Astrocyte of the spinal cord (primary cell): ENCODE measurements at regions not wholly inside any gene's neighbourhood (a gene's known extent, or its start where the extent isn't known, plus 50 kb on each side); places are given as distances from the start of the nearest gene placed in this dataset.

Experiments used
- DNase-seq: peaks from one replicate; pipeline ENCODE4 v3.0.0; 2011; ENCODE audit warnings: low read depth, low spot score
- H3K4me3 ChIP-seq: 2 replicates; pipeline ENCODE4 v1.5.1; 2011; ENCODE audit warnings: low read depth, mild to moderate bottlenecking, low read length, moderate library complexity
- in situ Hi-C: cut with HindIII; loops from 2 replicates; pipeline ENCODE4 v1.10.0; 2017; ENCODE audit warnings: low sequenced_read_pairs
- TF ChIP-seq, protein P1 (sequence below): IDR thresholded peaks from 2 replicates; pipeline ENCODE4 v1.5.1; 2012; ENCODE audit warnings: low read depth, mild to moderate bottlenecking, low read length, inconsistent platforms

DNA sequence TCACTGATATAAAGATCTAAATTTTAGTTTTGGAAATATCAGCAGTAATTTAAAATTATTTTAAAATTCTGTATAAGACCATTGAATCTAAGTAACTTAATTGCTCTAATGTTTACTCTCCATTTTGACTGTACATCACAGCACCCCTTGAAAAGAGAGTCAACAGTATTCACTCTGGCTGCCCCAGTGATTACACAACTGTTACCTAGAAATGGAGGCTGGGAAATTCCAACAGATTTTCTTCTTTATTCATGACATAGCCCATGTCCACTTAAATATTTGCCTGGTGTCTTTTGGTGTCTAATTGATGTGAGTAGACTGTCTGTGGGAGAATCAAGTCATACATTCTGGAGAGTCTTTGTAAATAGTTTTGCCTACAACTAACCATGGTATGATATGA, 301.8 kb upstream of the CDH6 start:
- TF ChIP-seq, protein P1, sequence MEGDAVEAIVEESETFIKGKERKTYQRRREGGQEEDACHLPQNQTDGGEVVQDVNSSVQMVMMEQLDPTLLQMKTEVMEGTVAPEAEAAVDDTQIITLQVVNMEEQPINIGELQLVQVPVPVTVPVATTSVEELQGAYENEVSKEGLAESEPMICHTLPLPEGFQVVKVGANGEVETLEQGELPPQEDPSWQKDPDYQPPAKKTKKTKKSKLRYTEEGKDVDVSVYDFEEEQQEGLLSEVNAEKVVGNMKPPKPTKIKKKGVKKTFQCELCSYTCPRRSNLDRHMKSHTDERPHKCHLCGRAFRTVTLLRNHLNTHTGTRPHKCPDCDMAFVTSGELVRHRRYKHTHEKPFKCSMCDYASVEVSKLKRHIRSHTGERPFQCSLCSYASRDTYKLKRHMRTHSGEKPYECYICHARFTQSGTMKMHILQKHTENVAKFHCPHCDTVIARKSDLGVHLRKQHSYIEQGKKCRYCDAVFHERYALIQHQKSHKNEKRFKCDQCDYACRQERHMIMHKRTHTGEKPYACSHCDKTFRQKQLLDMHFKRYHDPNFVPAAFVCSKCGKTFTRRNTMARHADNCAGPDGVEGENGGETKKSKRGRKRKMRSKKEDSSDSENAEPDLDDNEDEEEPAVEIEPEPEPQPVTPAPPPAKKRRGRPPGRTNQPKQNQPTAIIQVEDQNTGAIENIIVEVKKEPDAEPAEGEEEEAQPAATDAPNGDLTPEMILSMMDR, result no peak
- no peak overlapping the region for H3K4me3 ChIP-seq
- DNase-seq, result no peak
- in situ Hi-C loops, result no loop called here

DNA sequence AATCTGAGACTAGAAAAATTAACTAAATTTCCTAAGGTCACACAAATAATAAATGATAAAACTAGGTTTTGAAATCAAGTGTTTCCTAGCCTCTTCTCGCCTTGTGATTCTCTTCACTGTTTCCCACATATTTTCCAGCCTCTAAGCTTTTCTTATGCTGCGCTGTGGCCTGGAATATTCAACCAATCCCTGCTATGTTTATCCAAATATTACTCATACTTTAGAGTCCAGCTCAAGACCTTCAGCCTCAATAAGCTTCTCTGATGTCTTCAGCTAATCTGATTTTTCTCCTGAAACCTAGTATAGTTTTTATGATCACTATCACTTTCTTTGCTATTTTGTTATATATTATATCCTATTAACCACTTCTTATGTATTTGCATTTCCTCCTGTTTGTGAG, 303.1 kb upstream of the CDH6 start:
- TF ChIP-seq, protein P1, result no peak
- H3K4me3 ChIP-seq, result no peak overlapping the region
- in situ Hi-C loops, result no loop called here
- DNase-seq, result no peak

GRCh38 chr5:30880514-30880913, 313.0 kb upstream of the CDH6 start:
- DNase-seq, result no peak
- no peak overlapping the region for H3K4me3 ChIP-seq
- TF ChIP-seq, protein P1, result no peak
- in situ Hi-C loops, result no loop called here

GRCh38 chr5:30879887-30880286, 313.6 kb upstream of the CDH6 start:
- in situ Hi-C loops, result no loop called here
- TF ChIP-seq, protein P1, result no peak
- no peak for DNase-seq
- no peak overlapping the region for H3K4me3 ChIP-seq

GRCh38 chr5:30878746-30879145, 314.7 kb upstream of the CDH6 start:
- TF ChIP-seq, protein P1, result no peak
- no peak for DNase-seq
- H3K4me3 ChIP-seq, result no peak overlapping the region
- in situ Hi-C loops, result no loop called here

DNA sequence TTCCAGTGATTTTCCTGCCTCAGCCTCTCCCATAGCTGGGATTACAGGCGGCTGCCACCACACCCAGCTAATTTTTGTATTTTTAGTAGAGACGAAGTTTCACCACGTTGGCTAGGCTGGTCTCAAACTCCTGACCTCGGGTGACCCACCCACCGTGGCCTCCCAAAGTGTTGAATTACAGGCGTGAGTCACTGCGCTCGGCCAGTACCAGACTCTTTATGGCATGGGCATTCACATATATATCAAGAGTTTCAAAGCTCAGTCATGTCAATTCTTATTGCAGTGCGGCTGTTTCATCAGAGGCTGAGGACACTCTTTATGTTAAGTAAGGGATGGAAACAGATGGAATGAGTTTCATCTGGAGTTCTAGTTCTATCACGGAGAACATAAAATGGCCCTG, 315.2 kb upstream of the CDH6 start:
- no peak overlapping the region for H3K4me3 ChIP-seq
- DNase-seq, result no peak
- TF ChIP-seq, protein P1, result no peak
- in situ Hi-C loops, result no loop called here
